Neuronal stem cell (in vitro differentiated cells): ENCODE measurements at regions not wholly inside any gene's neighbourhood (a gene's known extent, or its start where the extent isn't known, plus 50 kb on each side); places are given as distances from the start of the nearest gene placed in this dataset.

Experiments used
- DNase-seq: peaks from one replicate; pipeline ENCODE4 v3.0.0-alpha.2; 2013; ENCODE audit warnings: low spot score
- H2AFZ ChIP-seq: one replicate; pipeline ENCODE4 v1.6.1; 2013; ENCODE audit warnings: mild to moderate bottlenecking, low read length, inconsistent platforms
- H2AK5ac ChIP-seq: 2 replicates; pipeline ENCODE4 v1.6.1; 2013; ENCODE audit warnings: low read depth, mild to moderate bottlenecking, inconsistent platforms, low read length, moderate library complexity, mixed read lengths
- H2BK120ac ChIP-seq: 2 replicates; pipeline ENCODE4 v1.6.1; 2013; ENCODE audit warnings: low read depth, mild to moderate bottlenecking, inconsistent platforms, low read length, moderate library complexity, mixed read lengths
- H2BK12ac ChIP-seq: one replicate; pipeline ENCODE4 v1.6.1; 2013; ENCODE audit warnings: low read length, inconsistent platforms
- H2BK15ac ChIP-seq: 2 replicates; pipeline ENCODE4 v1.6.1; 2013; ENCODE audit warnings: mild to moderate bottlenecking, low read length, inconsistent platforms, mixed read lengths
- H2BK5ac ChIP-seq: one replicate; pipeline ENCODE4 v1.6.1; 2013; ENCODE audit warnings: inconsistent platforms, mild to moderate bottlenecking, low read length, moderate library complexity
- H3K14ac ChIP-seq: one replicate; pipeline ENCODE4 v1.6.1; 2013; ENCODE audit warnings: low read length, inconsistent platforms
- H3K18ac ChIP-seq: 2 replicates; pipeline ENCODE4 v1.6.1; 2013; ENCODE audit warnings: low read length, inconsistent platforms
- H3K23ac ChIP-seq: 2 replicates; pipeline ENCODE4 v1.6.1; 2013; ENCODE audit warnings: low read depth, mild to moderate bottlenecking, mixed read lengths, low read length, inconsistent platforms; ENCODE audit not compliant: poor library complexity
- H3K27ac ChIP-seq: replicated peaks from 3 replicates; pipeline ENCODE4 v1.5.1; 2013; ENCODE audit warnings: low read length, inconsistent platforms
- H3K27me3 ChIP-seq, 3 experiments: 2 replicates each; pipeline ENCODE4 v1.6.1; 2013; ENCODE audit warnings: low read length in 3 of 3, mild to moderate bottlenecking in 2 of 3, inconsistent platforms in 1 of 3, low read depth in 1 of 3, mixed read lengths in 1 of 3, moderate library complexity in 1 of 3; ENCODE audit not compliant: control insufficient read depth in 3 of 3, insufficient read depth in 3 of 3
- H3K36me3 ChIP-seq, 2 donors: replicated peaks in 1 of 2; 2 replicates each; pipeline ENCODE4 v1.6.1; 2013; ENCODE audit warnings: low read length in 2 of 2; ENCODE audit not compliant: control insufficient read depth in 2 of 2, insufficient read depth in 2 of 2
- H3K4ac ChIP-seq: 2 replicates; pipeline ENCODE4 v1.6.1; 2013; ENCODE audit warnings: inconsistent platforms, mild to moderate bottlenecking, low read length, moderate library complexity
- H3K4me1 ChIP-seq, 2 donors: 1 replicate in 1 of 2; 2 replicates in 1 of 2; pipeline ENCODE4 v1.6.1; 2013; ENCODE audit warnings: low read length in 2 of 2, low read depth in 1 of 2; ENCODE audit not compliant: control insufficient read depth in 2 of 2, insufficient read depth in 1 of 2
- H3K4me2 ChIP-seq: one replicate; pipeline ENCODE4 v1.6.1; 2013; ENCODE audit warnings: mild to moderate bottlenecking, low read length, inconsistent platforms; ENCODE audit not compliant: insufficient read depth, poor library complexity, severe bottlenecking
- H3K4me3 ChIP-seq, 2 donors: 2 replicates each; pipeline ENCODE4 v1.5.1; 2013; ENCODE audit warnings: low read length in 2 of 2, mild to moderate bottlenecking in 2 of 2, inconsistent platforms in 1 of 2, moderate library complexity in 1 of 2
- H3K79me1 ChIP-seq: one replicate; pipeline ENCODE4 v1.6.1; 2013; ENCODE audit warnings: low read depth, mild to moderate bottlenecking, inconsistent platforms, low read length, moderate library complexity
- H3K9ac ChIP-seq: one replicate; pipeline ENCODE4 v1.6.1; 2013; ENCODE audit warnings: mild to moderate bottlenecking, low read depth, low read length, inconsistent platforms; ENCODE audit not compliant: poor library complexity
- H3K9me3 ChIP-seq, 2 donors: replicated peaks in 1 of 2; 2 replicates each; pipeline versions ENCODE3 to v1.6.1; 2013; ENCODE audit warnings: low read length in 2 of 2, mild to moderate bottlenecking in 2 of 2, inconsistent platforms in 1 of 2, low read depth in 1 of 2, mixed read lengths in 1 of 2, moderate library complexity in 1 of 2; ENCODE audit not compliant: control insufficient read depth in 2 of 2, insufficient read depth in 1 of 2
- H4K8ac ChIP-seq: one replicate; pipeline ENCODE4 v1.6.1; 2013; ENCODE audit warnings: low read depth, mild to moderate bottlenecking, inconsistent platforms, low read length, moderate library complexity
- H4K91ac ChIP-seq: one replicate; pipeline ENCODE4 v1.6.1; 2013; ENCODE audit warnings: low read length, low read depth, mild to moderate bottlenecking, inconsistent platforms; ENCODE audit not compliant: poor library complexity
- WGBS, 2 donors: extraction: QIAGEN DNeasy Blood & Tissue Kit; methylation state at CpG; one replicate each; pipeline ENCODE4 v1.1.7; 2013; ENCODE audit warnings: missing lambda C conversion rate in 2 of 2, mixed read lengths in 1 of 2; ENCODE audit not compliant: insufficient read length in 2 of 2, insufficient replicate concordance in 1 of 2; ENCODE audit errors: extremely low coverage in 2 of 2; 5-methylcytosine and 5-hydroxymethylcytosine counted together

DNA sequence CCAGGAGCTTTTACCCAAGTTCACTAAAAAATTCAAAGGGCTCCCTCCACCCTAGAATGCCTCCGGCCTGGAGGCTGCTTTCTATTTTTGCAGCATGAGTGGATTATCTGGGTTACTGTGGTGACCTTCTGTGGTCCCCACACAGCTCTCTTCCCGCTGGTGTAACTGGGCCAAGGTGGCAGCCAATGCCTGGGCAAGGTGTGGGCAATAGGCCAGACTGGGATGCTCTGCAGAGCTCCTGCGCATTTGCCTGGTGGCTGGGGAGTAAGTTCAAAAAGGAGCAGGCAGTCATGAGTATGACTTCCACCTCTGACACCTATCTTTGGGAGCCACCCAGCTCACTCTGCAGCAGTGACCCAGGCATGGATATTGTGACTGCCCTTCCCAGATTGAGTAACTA is 130.5 kb upstream of the SPRED2 start:
- H3K36me3 ChIP-seq = no peaks in the 10 kb centered on the region
- H4K8ac ChIP-seq = no peak overlapping the region
- H2BK12ac ChIP-seq = no peak overlapping the region
- H2BK15ac ChIP-seq = no peak overlapping the region
- H3K27ac ChIP-seq = no peak overlapping the region
- WGBS, 2 donors = no CpG with 5 or more reads among the region's 3 CpGs
- H4K91ac ChIP-seq = no peak overlapping the region
- H3K27me3 ChIP-seq = peaks cover 0 to 28% (median 0%) of the 10 kb centered on the region in 3 experiments
- H3K14ac ChIP-seq = no peak overlapping the region
- H3K23ac ChIP-seq = no peak overlapping the region
- H3K4ac ChIP-seq = no peak overlapping the region
- H2BK5ac ChIP-seq = no peak overlapping the region
- H2AFZ ChIP-seq = no peak overlapping the region
- H3K18ac ChIP-seq = no peak overlapping the region
- H3K9ac ChIP-seq = no peak overlapping the region
- no peaks in the 10 kb centered on the region for H3K79me1 ChIP-seq
- peaks cover 2 to 9% of the 10 kb centered on the region in 2 donors for H3K4me1 ChIP-seq
- no peaks in the 10 kb centered on the region for H3K9me3 ChIP-seq
- H3K4me2 ChIP-seq = no peak overlapping the region
- H2AK5ac ChIP-seq = no peak overlapping the region
- H3K4me3 ChIP-seq = no peak overlapping the region
- H2BK120ac ChIP-seq = no peak overlapping the region
- DNase-seq = no peak

DNA sequence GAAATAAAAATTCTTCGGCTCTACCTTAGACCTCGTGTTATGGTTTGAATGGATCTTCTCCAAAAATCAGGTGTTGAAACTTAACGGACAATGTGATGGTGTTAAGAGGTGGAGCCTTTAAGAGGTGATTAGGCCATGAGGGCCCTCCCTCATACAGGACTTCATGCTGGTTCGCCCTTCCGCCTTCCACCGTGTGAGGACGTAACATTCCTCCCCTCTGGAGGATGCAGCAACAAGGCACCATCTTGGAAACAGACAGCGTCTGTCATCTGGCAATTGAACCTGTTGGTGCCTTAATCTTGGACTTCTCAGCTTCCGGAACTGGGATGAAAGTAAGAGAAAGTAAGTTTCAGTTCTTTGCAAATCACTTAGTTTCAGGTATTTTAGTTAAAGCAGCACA is 126.3 kb upstream of the SPRED2 start:
- H2AFZ ChIP-seq = no peak overlapping the region
- peaks cover 0 to 13% (median 0%) of the 10 kb centered on the region in 3 experiments for H3K27me3 ChIP-seq
- no peak overlapping the region for H3K9ac ChIP-seq
- no peak overlapping the region for H3K4ac ChIP-seq
- no peaks in the 10 kb centered on the region for H3K4me1 ChIP-seq
- H3K23ac ChIP-seq = no peak overlapping the region
- no peaks in the 10 kb centered on the region for H3K36me3 ChIP-seq
- no peak overlapping the region for H3K4me3 ChIP-seq
- no peak overlapping the region for H2BK120ac ChIP-seq
- no peak overlapping the region for H2AK5ac ChIP-seq
- no peak overlapping the region for H2BK5ac ChIP-seq
- no peaks in the 10 kb centered on the region for H3K9me3 ChIP-seq
- no peaks in the 10 kb centered on the region for H3K79me1 ChIP-seq
- no peak for DNase-seq
- H3K27ac ChIP-seq = no peak overlapping the region
- no peak overlapping the region for H2BK15ac ChIP-seq
- no peak overlapping the region for H3K14ac ChIP-seq
- no peak overlapping the region for H4K8ac ChIP-seq
- H3K4me2 ChIP-seq = no peak overlapping the region
- WGBS, 2 donors = no CpG with 5 or more reads among the region's 9 CpGs
- H2BK12ac ChIP-seq = no peak overlapping the region
- no peak overlapping the region for H4K91ac ChIP-seq
- no peak overlapping the region for H3K18ac ChIP-seq

DNA sequence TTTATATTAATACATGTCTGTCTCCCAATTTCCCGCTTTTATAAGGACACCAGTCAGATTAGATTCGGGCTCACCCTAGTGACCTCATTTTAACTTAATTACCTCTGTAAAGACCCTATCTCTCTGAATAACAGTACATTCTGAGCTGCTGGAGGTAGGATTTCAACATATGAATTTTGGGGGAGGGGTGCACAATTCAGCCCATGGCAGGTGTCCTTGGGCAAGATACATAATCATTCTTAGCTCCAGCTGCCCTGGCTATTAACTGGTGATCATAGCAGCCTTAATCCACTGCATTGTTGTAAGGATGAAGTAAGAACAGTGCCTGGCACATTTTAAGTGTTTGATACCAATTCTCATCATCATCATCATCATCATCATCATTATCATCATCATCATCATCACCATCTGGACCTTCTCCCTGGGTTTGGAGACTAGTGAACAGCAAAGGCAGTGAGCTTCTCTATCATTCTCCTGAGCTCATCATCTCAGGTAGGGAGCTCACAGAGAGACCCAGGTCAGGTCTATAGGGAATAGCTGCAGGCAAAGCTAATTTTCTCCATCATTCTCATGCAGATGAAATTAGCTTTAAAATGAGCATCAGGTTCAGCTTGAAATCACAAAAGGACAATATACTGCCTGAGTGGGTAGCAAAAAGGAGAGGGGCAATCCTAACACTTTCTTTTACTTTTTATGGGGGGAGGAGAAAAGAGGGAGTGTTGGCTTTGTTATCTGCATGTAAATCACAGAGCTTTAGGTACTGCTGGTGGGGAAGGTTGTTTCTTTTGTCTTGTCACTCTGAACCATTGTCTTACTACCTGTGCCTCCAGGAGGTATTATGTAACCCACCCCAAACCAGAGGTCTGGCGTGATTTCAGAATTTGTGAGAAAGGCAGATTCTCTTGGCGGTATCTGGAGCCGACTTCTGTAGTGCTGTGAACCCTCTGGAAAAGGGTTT is 125.5 kb upstream of the SPRED2 start:
- H2BK12ac ChIP-seq = no peak overlapping the region
- WGBS, 2 donors = no CpG with 5 or more reads among the region's 5 CpGs
- peaks cover 0 to 10% (median 0%) of the 10 kb centered on the region in 3 experiments for H3K27me3 ChIP-seq
- H3K4me1 ChIP-seq = no peaks in the 10 kb centered on the region
- H4K91ac ChIP-seq = no peak overlapping the region
- H3K4ac ChIP-seq = no peak overlapping the region
- no peak overlapping the region for H4K8ac ChIP-seq
- no peak overlapping the region for H3K18ac ChIP-seq
- H2BK120ac ChIP-seq = no peak overlapping the region
- no peak overlapping the region for H3K4me2 ChIP-seq
- H2AFZ ChIP-seq = no peak overlapping the region
- H3K36me3 ChIP-seq = no peaks in the 10 kb centered on the region
- H2BK5ac ChIP-seq = no peak overlapping the region
- no peak overlapping the region for H3K4me3 ChIP-seq
- no peak overlapping the region for H3K9ac ChIP-seq
- no peak overlapping the region for H2BK15ac ChIP-seq
- no peaks in the 10 kb centered on the region for H3K79me1 ChIP-seq
- H2AK5ac ChIP-seq = no peak overlapping the region
- H3K14ac ChIP-seq = no peak overlapping the region
- no peak overlapping the region for H3K27ac ChIP-seq
- H3K9me3 ChIP-seq = no peaks in the 10 kb centered on the region
- no peak overlapping the region for H3K23ac ChIP-seq
- no peak for DNase-seq

DNA sequence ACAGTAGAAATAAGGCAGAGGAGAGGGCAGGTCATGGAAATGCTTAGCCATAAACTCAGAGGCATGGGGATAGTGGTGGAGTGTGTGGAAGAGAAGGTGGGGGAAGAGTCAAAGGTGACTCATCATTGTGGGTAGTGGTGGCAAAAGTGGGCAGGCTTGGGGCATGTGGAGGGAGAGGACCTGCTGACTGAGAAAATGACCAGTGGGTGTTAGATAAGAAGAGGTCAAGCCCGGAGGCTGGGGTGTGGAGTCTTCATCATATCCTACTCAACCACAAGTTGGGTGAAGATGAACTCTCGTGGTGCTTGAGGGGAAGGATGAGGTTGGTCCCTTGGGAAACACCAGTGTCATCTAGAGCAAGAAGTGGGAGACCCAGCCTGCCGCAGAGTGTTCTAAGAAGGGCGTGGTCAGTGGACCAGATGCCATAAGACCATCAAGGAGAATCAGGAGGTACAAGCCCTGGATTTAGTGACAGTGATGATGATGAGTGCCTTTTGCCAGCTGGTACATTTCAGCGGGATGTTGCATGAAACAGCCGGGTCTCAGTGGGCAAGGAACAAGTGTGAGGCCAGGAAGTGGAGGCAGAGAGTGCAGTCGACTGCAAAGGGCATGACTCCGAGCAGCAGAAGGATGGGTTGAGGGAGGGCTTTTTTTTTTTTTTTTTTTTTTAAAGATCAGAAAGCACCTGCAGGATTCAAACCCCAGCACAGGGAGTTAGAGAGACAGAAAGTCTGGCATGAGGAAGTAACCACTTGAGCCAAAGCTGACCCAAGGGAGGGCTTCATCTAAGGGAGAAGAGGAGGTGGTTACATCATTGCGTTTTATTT is 122.6 kb upstream of the SPRED2 start:
- no peaks in the 10 kb centered on the region for H3K79me1 ChIP-seq
- WGBS, 2 donors = no CpG with 5 or more reads among the region's 9 CpGs
- H2AFZ ChIP-seq = no peak overlapping the region
- H3K36me3 ChIP-seq = no peaks in the 10 kb centered on the region
- H3K27me3 ChIP-seq = peaks cover 0 to 9% (median 0%) of the 10 kb centered on the region in 3 experiments
- no peak overlapping the region for H3K23ac ChIP-seq
- H4K91ac ChIP-seq = no peak overlapping the region
- H3K4me2 ChIP-seq = no peak overlapping the region
- DNase-seq = no peak
- H3K4me1 ChIP-seq = no peaks in the 10 kb centered on the region
- H2BK15ac ChIP-seq = no peak overlapping the region
- H3K9me3 ChIP-seq = no peaks in the 10 kb centered on the region
- H2BK120ac ChIP-seq = no peak overlapping the region
- H2AK5ac ChIP-seq = no peak overlapping the region
- no peak overlapping the region for H2BK5ac ChIP-seq
- no peak overlapping the region for H3K4me3 ChIP-seq
- H3K4ac ChIP-seq = no peak overlapping the region
- H2BK12ac ChIP-seq = no peak overlapping the region
- no peak overlapping the region for H3K27ac ChIP-seq
- H4K8ac ChIP-seq = no peak overlapping the region
- H3K9ac ChIP-seq = no peak overlapping the region
- no peak overlapping the region for H3K14ac ChIP-seq
- H3K18ac ChIP-seq = no peak overlapping the region
